SK-N-SH (cell line): ENCODE measurements at regions not wholly inside any gene's neighbourhood (a gene's known extent, or its start where the extent isn't known, plus 50 kb on each side); places are given as distances from the start of the nearest gene placed in this dataset.

Experiments
- CTCF ChIA-PET: fragments of 300-600, 350-600 bp; formaldehyde crosslinking; extraction: SDS; loops from one replicate; lab custom pipeline; 2021; lab: Yijun Ruan, JAX
- POLR2A ChIA-PET: fragments of 350-600 bp; sonication (Branson Sonifier 250); formaldehyde crosslinking; extraction: SDS; loops from one replicate; lab custom pipeline; 2020; ENCODE audit warnings: antibody characterized with exemption, inconsistent platforms; lab: Yijun Ruan, JAX
- DNase-seq: peaks from one replicate; pipeline ENCODE4 v3.0.0; 2012
- H2AFZ ChIP-seq: fragments of 200-600 bp; sonication (generic); 2 replicates; pipeline ENCODE4 v1.8.1; 2016; ENCODE audit warnings: antibody characterized with exemption, mild to moderate bottlenecking, low read depth
- H3F3A ChIP-seq: fragments of 200-600 bp; sonication (generic); replicated peaks from 2 replicates; pipeline ENCODE3; 2016; ENCODE audit warnings: antibody characterized with exemption, mild to moderate bottlenecking; ENCODE audit not compliant: insufficient read depth
- H3K27ac ChIP-seq, 2 experiments: fragments of 200-500 bp in 1 of 2; fragments of 200-600 bp in 1 of 2; sonication (Bioruptor generic) in 1 of 2; sonication (generic), shearing (Covaris generic) in 1 of 2; 2 replicates each; pipeline versions ENCODE4 v1.5.1 to v1.6.1; 2014 to 2016; ENCODE audit warnings: low read depth in 2 of 2, inconsistent platforms in 1 of 2, low read length in 1 of 2, mild to moderate bottlenecking in 1 of 2, mixed read lengths in 1 of 2
- H3K27me3 ChIP-seq: fragments of 200-600 bp; sonication (generic), shearing (Covaris generic); 2 replicates; pipeline ENCODE4 v1.6.1; 2016; ENCODE audit warnings: mixed run types; ENCODE audit not compliant: insufficient read depth
- H3K36me3 ChIP-seq, 2 experiments: fragments of 200-500 bp in 1 of 2; fragments of 200-600 bp in 1 of 2; sonication (Bioruptor generic) in 1 of 2; sonication (generic) in 1 of 2; replicated peaks in 1 of 2; 2 replicates each; pipeline versions ENCODE3 to v1.5.1; 2014 to 2016; ENCODE audit warnings: low read length in 1 of 2, mild to moderate bottlenecking in 1 of 2; ENCODE audit not compliant: insufficient read depth in 2 of 2, control insufficient read depth in 1 of 2
- H3K4me1 ChIP-seq, 2 experiments: fragments of 200-500 bp in 1 of 2; fragments of 200-600 bp in 1 of 2; sonication (Bioruptor generic) in 1 of 2; sonication (generic), shearing (Covaris generic) in 1 of 2; 2 replicates each; pipeline versions ENCODE4 v1.5.1 to v1.6.1; 2014 to 2016; ENCODE audit warnings: low read depth in 1 of 2, low read length in 1 of 2, mixed run types in 1 of 2; ENCODE audit not compliant: insufficient read depth in 2 of 2, control insufficient read depth in 1 of 2
- H3K4me2 ChIP-seq: fragments of 200-600 bp; sonication (generic), shearing (Covaris generic); 2 replicates; pipeline ENCODE4 v1.6.1; 2017; ENCODE audit warnings: mixed run types
- H3K4me3 ChIP-seq, 2 experiments: fragments of 200-500 bp in 1 of 2; fragments of 200-600 bp in 1 of 2; sonication (Bioruptor generic) in 1 of 2; sonication (generic), shearing (Covaris generic) in 1 of 2; 2 replicates each; pipeline versions ENCODE4 v1.5.1 to v1.8.1; 2014 to 2016; ENCODE audit warnings: low read depth in 2 of 2, inconsistent platforms in 1 of 2, low read length in 1 of 2, mild to moderate bottlenecking in 1 of 2, mixed read lengths in 1 of 2, moderate library complexity in 1 of 2
- H3K79me2 ChIP-seq: fragments of 200-600 bp; sonication (generic); 2 replicates; pipeline ENCODE4 v1.8.1; 2017; ENCODE audit warnings: mild to moderate bottlenecking; ENCODE audit not compliant: insufficient read depth
- H3K9ac ChIP-seq: fragments of 200-600 bp; sonication (generic); 2 replicates; pipeline ENCODE4 v1.6.1; 2017; ENCODE audit warnings: mixed run types
- H3K9me2 ChIP-seq: fragments of 200-600 bp; sonication (generic); 2 replicates; pipeline ENCODE4 v1.6.1; 2017; ENCODE audit warnings: mixed run types
- H3K9me3 ChIP-seq: fragments of 200-600 bp; sonication (generic); 2 replicates; pipeline ENCODE4 v1.6.1; 2017; ENCODE audit warnings: mixed run types, mild to moderate bottlenecking, moderate library complexity
- H4K20me1 ChIP-seq: fragments of 200-600 bp; sonication (generic); 2 replicates; pipeline ENCODE4 v1.6.1; 2017; ENCODE audit warnings: mild to moderate bottlenecking, mixed run types; ENCODE audit not compliant: insufficient read depth
- ELF1 ChIP-seq: IDR thresholded peaks from 2 replicates; pipeline ENCODE4 v1.4.0; 2012
- EP300 ChIP-seq, 2 experiments: IDR thresholded peaks; 2 replicates each; pipeline versions ENCODE4 v1.4.0 to v1.6.1; 2012; ENCODE audit warnings: borderline replicate concordance in 1 of 2, low read depth in 1 of 2, low read length in 1 of 2
- EZH2phosphoT487 ChIP-seq: fragments of 200-600 bp; sonication (generic); IDR thresholded peaks from 2 replicates; pipeline ENCODE4 v1.6.1; 2017; ENCODE audit warnings: low read depth, mixed run types, mild to moderate bottlenecking, antibody characterized with exemption, moderate library complexity, borderline replicate concordance
- FOXJ3 ChIP-seq: sonication (generic); formaldehyde crosslinking; IDR thresholded peaks from 2 replicates; pipeline ENCODE4 v1.5.1; 2020; ENCODE audit warnings: mild to moderate bottlenecking, missing genetic modification reagents
- IRF3 ChIP-seq: fragments of 150-350 bp; IDR thresholded peaks from 2 replicates; pipeline ENCODE4 v1.6.1; 2016; ENCODE audit warnings: mild to moderate bottlenecking, low read depth, low read length
- MAX ChIP-seq: IDR thresholded peaks from 2 replicates; pipeline ENCODE4 v1.4.0; 2012; ENCODE audit warnings: low read depth
- MXI1 ChIP-seq: IDR thresholded peaks from 2 replicates; pipeline ENCODE4 v1.6.1; 2012; ENCODE audit warnings: mild to moderate bottlenecking, low read depth, low read length, improper control_type of control experiment
- NRF1 ChIP-seq: IDR thresholded peaks from 2 replicates; pipeline ENCODE4 v1.6.1; 2012; ENCODE audit warnings: low read depth, mild to moderate bottlenecking, low read length
- RAD21 ChIP-seq: IDR thresholded peaks from 2 replicates; pipeline ENCODE4 v1.6.1; 2012; ENCODE audit warnings: mild to moderate bottlenecking, low read length
- RCOR1 ChIP-seq: fragments of 150-350 bp; IDR thresholded peaks from 2 replicates; pipeline ENCODE4 v1.6.1; 2017; ENCODE audit warnings: antibody characterized with exemption, low read length
- RXRA ChIP-seq: IDR thresholded peaks from 2 replicates; pipeline ENCODE4 v1.4.0; 2012; ENCODE audit warnings: low read depth, mild to moderate bottlenecking, borderline replicate concordance
- SMC3 ChIP-seq: IDR thresholded peaks from 2 replicates; pipeline ENCODE4 v1.6.1; 2012; ENCODE audit warnings: low read depth, low read length, improper control_type of control experiment
- TCF12 ChIP-seq: IDR thresholded peaks from 2 replicates; pipeline ENCODE4 v1.4.0; 2012
- TEAD4 ChIP-seq: IDR thresholded peaks from 2 replicates; pipeline ENCODE4 v1.4.0; 2012; ENCODE audit warnings: mild to moderate bottlenecking, borderline replicate concordance; ENCODE audit not compliant: insufficient read depth
- WGBS: methylation state at CpG from one replicate; pipeline ENCODE4 v1.1.6; 2017; ENCODE audit warnings: low lambda C conversion rate; 5-methylcytosine and 5-hydroxymethylcytosine counted together
- TF ChIP-seq, protein P1 (sequence below): fragments of 200-600 bp; sonication (generic); IDR thresholded peaks from 2 replicates; pipeline ENCODE4 v1.6.1; 2017; ENCODE audit warnings: antibody characterized with exemption, mild to moderate bottlenecking, moderate library complexity

DNA sequence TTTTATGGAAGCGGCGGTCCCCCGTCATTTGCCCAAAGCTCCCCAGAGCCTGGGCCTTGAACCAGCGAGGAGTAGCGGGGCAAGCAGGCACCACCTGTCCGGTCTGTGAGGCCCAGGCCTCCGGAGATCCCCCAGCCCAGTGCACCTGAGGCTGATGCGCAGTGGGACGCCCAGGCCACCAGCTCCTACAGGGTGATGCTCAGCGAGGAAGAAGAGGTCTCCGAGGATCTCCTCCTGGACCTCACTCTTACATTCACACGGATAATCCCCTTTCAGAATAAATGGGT lies 220.2 kb downstream of the NDUFA10 start:
- CTCF ChIA-PET = no interaction called here
- Histone ChIP-seq H3K27me3 (no peaks in the 10 kb centered on the region), H3K4me1 (peaks cover 0 to 6% of the 10 kb centered on the region in 2 experiments; a peak in 1 of 4 replicates), H2AFZ (no peak overlapping the region)
- TF ChIP-seq FOXJ3 (CRISPR knock-in tag) = no peak
- TF ChIP-seq RCOR1 = no peak
- no peak for TF ChIP-seq IRF3
- no peak for TF ChIP-seq NRF1
- no peak for TF ChIP-seq TEAD4
- no peak for TF ChIP-seq RAD21
- no peak for TF ChIP-seq MXI1
- TF ChIP-seq, protein P1, sequence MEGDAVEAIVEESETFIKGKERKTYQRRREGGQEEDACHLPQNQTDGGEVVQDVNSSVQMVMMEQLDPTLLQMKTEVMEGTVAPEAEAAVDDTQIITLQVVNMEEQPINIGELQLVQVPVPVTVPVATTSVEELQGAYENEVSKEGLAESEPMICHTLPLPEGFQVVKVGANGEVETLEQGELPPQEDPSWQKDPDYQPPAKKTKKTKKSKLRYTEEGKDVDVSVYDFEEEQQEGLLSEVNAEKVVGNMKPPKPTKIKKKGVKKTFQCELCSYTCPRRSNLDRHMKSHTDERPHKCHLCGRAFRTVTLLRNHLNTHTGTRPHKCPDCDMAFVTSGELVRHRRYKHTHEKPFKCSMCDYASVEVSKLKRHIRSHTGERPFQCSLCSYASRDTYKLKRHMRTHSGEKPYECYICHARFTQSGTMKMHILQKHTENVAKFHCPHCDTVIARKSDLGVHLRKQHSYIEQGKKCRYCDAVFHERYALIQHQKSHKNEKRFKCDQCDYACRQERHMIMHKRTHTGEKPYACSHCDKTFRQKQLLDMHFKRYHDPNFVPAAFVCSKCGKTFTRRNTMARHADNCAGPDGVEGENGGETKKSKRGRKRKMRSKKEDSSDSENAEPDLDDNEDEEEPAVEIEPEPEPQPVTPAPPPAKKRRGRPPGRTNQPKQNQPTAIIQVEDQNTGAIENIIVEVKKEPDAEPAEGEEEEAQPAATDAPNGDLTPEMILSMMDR = no peak
- no peak for TF ChIP-seq TCF12
- TF ChIP-seq RXRA = no peak
- no peak for TF ChIP-seq ELF1
- TF ChIP-seq MAX = no peak
- TF ChIP-seq, all 33 proteins: peak for 0
- H3K9ac ChIP-seq = no peak overlapping the region
- no peaks in the 10 kb centered on the region for H3K9me2 ChIP-seq
- H3K36me3 ChIP-seq = no peaks in the 10 kb centered on the region
- no peak overlapping the region for H3K4me2 ChIP-seq
- POLR2A ChIA-PET = no interaction called here
- no peaks in the 10 kb centered on the region for H3K9me3 ChIP-seq
- H3F3A ChIP-seq = no peaks in the 10 kb centered on the region
- H3K27ac ChIP-seq = no peak overlapping the region
- no peaks in the 10 kb centered on the region for H4K20me1 ChIP-seq
- H3K4me3 ChIP-seq = no peak overlapping the region
- DNase-seq = no peak
- no peaks in the 10 kb centered on the region for H3K79me2 ChIP-seq
- 81% methylated on average over 4 of the region's 12 CpGs for WGBS

DNA sequence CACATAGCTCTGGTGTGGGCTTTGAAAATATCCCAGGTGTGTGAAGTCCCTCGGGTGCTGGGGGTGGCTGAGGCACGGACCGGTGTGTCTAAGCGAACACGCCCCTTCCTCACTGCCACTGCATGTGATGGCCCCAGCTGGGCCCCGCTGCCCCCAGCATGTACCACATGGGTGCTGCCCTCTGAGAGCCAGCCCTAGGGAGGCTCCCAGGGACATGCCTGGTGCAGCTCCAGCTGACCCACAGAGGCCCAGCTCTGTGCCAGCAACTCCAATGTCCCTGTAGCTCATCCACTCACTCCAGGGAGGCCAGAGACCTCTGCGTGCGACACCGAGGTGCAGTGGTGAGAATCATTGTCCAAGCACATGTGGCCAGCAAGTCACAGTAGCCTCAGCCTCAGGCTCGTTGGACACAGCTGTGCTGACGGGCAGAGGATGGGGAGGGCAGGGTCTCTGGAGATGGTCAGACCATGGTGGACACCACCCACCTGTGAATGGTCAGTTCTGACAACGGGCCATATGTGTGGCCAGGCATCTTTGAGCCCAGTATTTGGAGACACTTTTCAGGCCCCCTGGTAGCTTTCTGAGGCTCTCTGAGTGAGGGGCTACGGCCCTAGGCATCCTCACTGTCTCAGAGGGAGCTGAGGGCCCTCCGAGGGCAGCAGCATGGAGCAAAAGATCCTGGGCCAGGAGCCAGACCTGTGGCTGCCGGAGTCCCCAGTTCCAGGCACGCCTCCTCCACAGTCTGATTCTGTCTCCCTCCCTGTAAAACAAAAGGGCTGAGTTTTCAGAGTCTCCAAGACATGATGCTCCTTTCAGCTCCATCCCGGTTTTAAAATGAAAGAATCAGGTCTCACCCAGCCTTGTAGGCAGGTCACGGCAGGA lies 220.7 kb downstream of the NDUFA10 start:
- H4K20me1 ChIP-seq = no peaks in the 10 kb centered on the region
- no peaks in the 10 kb centered on the region for H3K79me2 ChIP-seq
- H2AFZ ChIP-seq = no peak overlapping the region
- TF ChIP-seq SMC3 (no peak), RCOR1 (no peak), ELF1 (no peak), EZH2phosphoT487 (no peak), EP300 (IDR thresholded peaks at IDR 0.05; ENCODE audit: borderline replicate concordance in 1 of 2, low read depth in 1 of 2, low read length in 1 of 2) (no peak)
- no peak overlapping the region for H3K4me2 ChIP-seq
- 35% methylated on average over 5 of the region's 18 CpGs for WGBS
- peaks cover 0 to 6% of the 10 kb centered on the region in 2 experiments; a peak in 1 of 4 replicates for H3K4me1 ChIP-seq
- H3K9me3 ChIP-seq = no peaks in the 10 kb centered on the region
- no peak overlapping the region for H3K9ac ChIP-seq
- CTCF ChIA-PET = interaction anchor here (0.9 kb wide), 1 partner anchor 131 kb away, joined by 3 read pairs; no protein-coding TSS in a partner anchor
- no peaks in the 10 kb centered on the region for H3K27me3 ChIP-seq
- H3K27ac ChIP-seq = no peak overlapping the region
- no peak overlapping the region for H3K4me3 ChIP-seq
- H3K36me3 ChIP-seq = no peaks in the 10 kb centered on the region
- no peak for DNase-seq
- POLR2A ChIA-PET = interaction anchor here (0.6 kb wide), 1 partner anchor 269 kb away, joined by 5 read pairs; no protein-coding TSS in a partner anchor
- H3K9me2 ChIP-seq = no peaks in the 10 kb centered on the region
- no peaks in the 10 kb centered on the region for H3F3A ChIP-seq
